HCT116 (cell line): ENCODE measurements at regions not wholly inside any gene's neighbourhood (a gene's known extent, or its start where the extent isn't known, plus 50 kb on each side); places are given as distances from the start of the nearest gene placed in this dataset.

Experiments
- ATAC-seq: fragments of 200-7000 bp; cut with Tn5 transposase; 2 replicates; pipeline ENCODE4 v1.9.1; 2020; ENCODE audit warnings: mild to moderate bottlenecking, moderate library complexity
- BruUV-seq: library from RNA; stranded (reverse); fragments of 400-500 nt; replicated peaks from 2 replicates; lab custom pipeline; 2021; lab: Mats Ljungman, UMichigan
- CTCF ChIA-PET: fragments of 300-600 bp; sonication (Branson Sonifier 250); formaldehyde crosslinking; loops from one replicate; lab custom pipeline; 2021; ENCODE audit warnings: antibody characterized with exemption; lab: Charles Lee
- POLR2A ChIA-PET: fragments of 300-600, 350-600 bp; sonication (Branson Sonifier 250); formaldehyde crosslinking; loops from one replicate; lab custom pipeline; 2021; ENCODE audit warnings: antibody characterized with exemption; lab: Charles Lee
- RAD21 ChIA-PET, 2 experiments: fragments of 300-600 bp; sonication (Branson Sonifier 250); formaldehyde crosslinking; loops; one replicate each; lab custom pipeline; 2023; ENCODE audit warnings: low total read pairs in 2 of 2; ENCODE audit not compliant: uncharacterized antibody in 2 of 2, unreplicated experiment in 2 of 2, low non-redundant PET in 1 of 2; lab: Charles Lee
- DNase-seq: peaks from one replicate; pipeline ENCODE4 v3.0.0-alpha.2; 2010; ENCODE audit warnings: low read depth, low spot score
- H2AFZ ChIP-seq: fragments of 200-600 bp; shearing (Covaris generic), sonication (generic); 2 replicates; pipeline ENCODE4 v1.6.1; 2017; ENCODE audit warnings: low read depth, mixed run types, mixed read lengths, antibody characterized with exemption, low read length; ENCODE audit not compliant: poor library complexity, severe bottlenecking
- H3K27ac ChIP-seq: 2 replicates; pipeline ENCODE4 v1.5.1; 2012; ENCODE audit warnings: low read depth, low read length
- H3K27me3 ChIP-seq: fragments of 200-600 bp; sonication (generic); 2 replicates; pipeline ENCODE4 v1.6.1; 2016; ENCODE audit warnings: mixed run types, low read length, mixed read lengths; ENCODE audit not compliant: insufficient read depth
- H3K36me3 ChIP-seq, 2 experiments: fragments of 200-500 bp in 1 of 2; fragments of 200-600 bp in 1 of 2; sonication (Bioruptor generic) in 1 of 2; sonication (generic) in 1 of 2; 2 replicates each; pipeline versions ENCODE4 v1.5.1 to v1.6.1; 2014 to 2016; ENCODE audit warnings: low read length in 2 of 2, inconsistent platforms in 1 of 2, mixed read lengths in 1 of 2, mixed run types in 1 of 2; ENCODE audit not compliant: insufficient read depth in 2 of 2, control insufficient read depth in 1 of 2
- H3K4me1 ChIP-seq, 2 experiments: fragments of 200-600 bp in 1 of 2; sonication (generic) in 1 of 2; 2 replicates each; pipeline versions ENCODE4 v1.5.1 to v1.6.1; 2012 to 2017; ENCODE audit warnings: low read length in 2 of 2, inconsistent platforms in 1 of 2, mild to moderate bottlenecking in 1 of 2, mixed read lengths in 1 of 2, mixed run types in 1 of 2, moderate library complexity in 1 of 2; ENCODE audit not compliant: insufficient read depth in 2 of 2, control insufficient read depth in 1 of 2
- H3K4me2 ChIP-seq: fragments of 200-600 bp; sonication (generic); 2 replicates; pipeline ENCODE4 v1.6.1; 2017; ENCODE audit warnings: mixed run types, low read length, mixed read lengths
- H3K4me3 ChIP-seq, 2 experiments: fragments of 200-600 bp in 1 of 2; sonication (generic) in 1 of 2; replicated peaks in 1 of 2; 2 replicates each; pipeline ENCODE4 v1.5.1; 2011 to 2016; ENCODE audit warnings: low read length in 2 of 2, control low read depth in 1 of 2, low read depth in 1 of 2, mild to moderate bottlenecking in 1 of 2, mixed read lengths in 1 of 2, mixed run types in 1 of 2
- H3K79me2 ChIP-seq: fragments of 200-600 bp; sonication (generic); 2 replicates; pipeline ENCODE4 v1.6.1; 2017; ENCODE audit warnings: mild to moderate bottlenecking, mixed run types, low read length, moderate library complexity, mixed read lengths; ENCODE audit not compliant: insufficient read depth
- H3K9ac ChIP-seq: fragments of 200-600 bp; sonication (generic); 2 replicates; pipeline ENCODE4 v1.6.1; 2016; ENCODE audit warnings: low read length, mixed read lengths
- H3K9me2 ChIP-seq: fragments of 200-600 bp; sonication (generic), shearing (Covaris generic); 2 replicates; pipeline ENCODE4 v1.6.1; 2017; ENCODE audit warnings: mixed run types, mild to moderate bottlenecking, moderate library complexity; ENCODE audit not compliant: insufficient read depth
- H3K9me3 ChIP-seq, 2 experiments: fragments of 200-500 bp in 1 of 2; fragments of 200-600 bp in 1 of 2; sonication (Bioruptor generic) in 1 of 2; sonication (generic) in 1 of 2; 2 replicates each; pipeline ENCODE4 v1.6.1; 2014 to 2017; ENCODE audit warnings: low read length in 2 of 2, mixed read lengths in 2 of 2, inconsistent platforms in 1 of 2, low read depth in 1 of 2, mild to moderate bottlenecking in 1 of 2, mixed run types in 1 of 2, moderate library complexity in 1 of 2; ENCODE audit not compliant: control insufficient read depth in 1 of 2, insufficient read depth in 1 of 2
- H4K20me1 ChIP-seq: fragments of 200-600 bp; sonication (generic), shearing (Covaris generic); 2 replicates; pipeline ENCODE4 v1.6.1; 2017; ENCODE audit warnings: mixed run types, mild to moderate bottlenecking, moderate library complexity; ENCODE audit not compliant: insufficient read depth
- ATF3 ChIP-seq: IDR thresholded peaks from 2 replicates; pipeline ENCODE4 v1.6.1; 2012
- CBX3 ChIP-seq: IDR thresholded peaks from 2 replicates; pipeline ENCODE4 v1.6.1; 2012; ENCODE audit warnings: low read depth
- CEBPB ChIP-seq: IDR thresholded peaks from 2 replicates; pipeline ENCODE4 v1.6.1; 2012; ENCODE audit warnings: low read depth
- ELF1 ChIP-seq: IDR thresholded peaks from 2 replicates; pipeline ENCODE4 v1.6.1; 2012; ENCODE audit warnings: low read depth, borderline replicate concordance
- EZH2 ChIP-seq: fragments of 200-600 bp; sonication (generic); IDR thresholded peaks from 2 replicates; pipeline ENCODE4 v1.6.1; 2017; ENCODE audit warnings: antibody characterized with exemption, mixed run types
- POLR2A ChIP-seq: IDR thresholded peaks from 2 replicates; pipeline ENCODE4 v1.7.0; 2011; ENCODE audit warnings: borderline replicate concordance; ENCODE audit not compliant: insufficient read depth, insufficient read length; ENCODE audit errors: extremely low read depth
- RAD21 ChIP-seq: IDR thresholded peaks from 2 replicates; pipeline ENCODE4 v1.6.1; 2012; ENCODE audit warnings: low read depth, mild to moderate bottlenecking
- REST ChIP-seq: IDR thresholded peaks from 2 replicates; pipeline ENCODE4 v1.6.1; 2012; ENCODE audit warnings: low read depth
- SP1 ChIP-seq: IDR thresholded peaks from 2 replicates; pipeline ENCODE4 v1.6.1; 2012; ENCODE audit warnings: low read depth
- YY1 ChIP-seq: IDR thresholded peaks from 2 replicates; pipeline ENCODE4 v1.6.1; 2011; ENCODE audit warnings: low read length, low read depth, moderate library complexity, mild to moderate bottlenecking; ENCODE audit not compliant: insufficient replicate concordance; ENCODE audit errors: extremely low read depth
- ZBTB33 ChIP-seq: IDR thresholded peaks from 2 replicates; pipeline ENCODE4 v1.6.1; 2011; ENCODE audit warnings: mild to moderate bottlenecking, low read length, moderate library complexity; ENCODE audit not compliant: insufficient replicate concordance; ENCODE audit errors: extremely low read depth
- ZFX ChIP-seq: fragments of 450-650 bp; IDR thresholded peaks from 2 replicates; pipeline ENCODE4 v1.6.1; 2017
- ZNF274 ChIP-seq: fragments of 200-500 bp; sonication (Bioruptor generic); IDR thresholded peaks from 2 replicates; pipeline ENCODE4 v1.6.1; 2014; ENCODE audit warnings: mild to moderate bottlenecking, low read depth, low read length, inconsistent platforms
- intact Hi-C: fragments of 100-400 bp; cut with micrococcal nuclease; formaldehyde crosslinking; loops from 2 replicates; pipeline ENCODE4 v1.10.0; 2022

GRCh38 chr1:101112051-101112780, 86.6 kb upstream of the DPH5 start:
- Histone ChIP-seq H3K9me3 (no peaks in the 10 kb centered on the region), H3K9ac (no peak overlapping the region), H3K36me3 (no peaks in the 10 kb centered on the region), H3K27me3 (no peaks in the 10 kb centered on the region), H3K4me2 (no peak overlapping the region), H4K20me1 (no peaks in the 10 kb centered on the region), H3K9me2 (no peaks in the 10 kb centered on the region), H3K4me3 (no peak overlapping the region), H3K27ac (no peak overlapping the region), H3K4me1 (no peaks in the 10 kb centered on the region), H3K79me2 (no peaks in the 10 kb centered on the region), H2AFZ (no peak overlapping the region)
- ChIA-PET POLR2A (no interaction called here), RAD21 (no interaction called here), CTCF (no interaction called here)
- DNase-seq: no peak
- BruUV-seq: no TSS peak
- ATAC-seq: no peak
- TF ChIP-seq RAD21 (no peak), ZNF274 (no peak), EZH2 (no peak), CBX3 (no peak), ZFX (no peak), CEBPB (no peak), ZBTB33 (no peak)
- intact Hi-C loops: no loop called here

GRCh38 chr1:101111461-101111860, 85.9 kb upstream of the DPH5 start:
- Histone ChIP-seq H3K27me3 (no peaks in the 10 kb centered on the region), H3K9me3 (no peaks in the 10 kb centered on the region), H3K4me3 (no peak overlapping the region), H3K79me2 (no peaks in the 10 kb centered on the region), H3K4me1 (no peaks in the 10 kb centered on the region), H3K9me2 (no peaks in the 10 kb centered on the region), H2AFZ (no peak overlapping the region), H3K9ac (no peak overlapping the region), H3K27ac (no peak overlapping the region), H3K4me2 (no peak overlapping the region), H4K20me1 (no peaks in the 10 kb centered on the region), H3K36me3 (no peaks in the 10 kb centered on the region)
- POLR2A ChIA-PET: no interaction called here
- BruUV-seq: no TSS peak
- CTCF ChIA-PET: no interaction called here
- RAD21 ChIA-PET: no interaction called here
- ATAC-seq: no peak
- intact Hi-C loops: no loop called here
- DNase-seq: no peak
- TF ChIP-seq SP1 (no peak), EZH2 (no peak), POLR2A (no peak), ZFX (no peak), ATF3 (no peak), RAD21 (no peak), YY1 (no peak), ELF1 (no peak), REST (no peak)
